Esophagus muscularis mucosa (tissue), 4 donors: ENCODE measurements at regions not wholly inside any gene's neighbourhood (a gene's known extent, or its start where the extent isn't known, plus 50 kb on each side); places are given as distances from the start of the nearest gene placed in this dataset.

Source experiments
- EP300 ChIP-seq: sonication (generic); formaldehyde crosslinking; IDR thresholded peaks from one replicate; pipeline ENCODE4 v1.6.1; 2017; ENCODE audit warnings: antibody characterized with exemption
- POLR2A ChIP-seq: fragments of 450-650 bp; IDR thresholded peaks from one replicate; pipeline ENCODE4 v1.6.1; 2017; ENCODE audit warnings: antibody characterized with exemption, moderate library complexity, mild to moderate bottlenecking, low read depth
- POLR2AphosphoS5 ChIP-seq, 2 donors: sonication (generic); formaldehyde crosslinking; IDR thresholded peaks; one replicate each; pipeline ENCODE4 v1.6.1; 2017; ENCODE audit warnings: antibody characterized with exemption in 2 of 2
- TF ChIP-seq, protein P1 (sequence below), 3 experiments: fragments of 200-600 bp in 2 of 3; fragments of 450-650 bp in 1 of 3; sonication (generic) in 2 of 3; IDR thresholded peaks; one replicate each; pipeline ENCODE4 v1.5.1; 2017 to 2019; ENCODE audit warnings: antibody characterized with exemption in 3 of 3, mild to moderate bottlenecking in 2 of 3, moderate library complexity in 1 of 3

DNA sequence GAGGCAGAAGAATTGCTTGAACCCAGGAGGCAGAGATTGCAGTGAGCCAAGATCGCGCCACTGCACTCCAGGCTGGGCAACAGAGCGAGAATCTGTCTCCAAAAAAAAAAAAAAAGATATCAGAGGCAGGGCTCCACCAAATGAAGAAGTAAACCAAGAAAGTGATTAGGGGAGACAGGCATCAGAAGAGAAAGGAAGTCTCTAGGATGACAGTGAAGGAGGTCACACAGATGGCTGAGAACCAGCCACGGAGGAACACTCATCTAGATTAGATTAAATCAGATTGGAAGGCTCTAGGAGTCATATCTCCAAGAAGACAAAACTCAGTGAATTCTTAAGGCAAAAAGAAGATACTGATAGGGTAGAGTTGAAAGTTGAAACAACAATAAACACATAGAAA is 102.2 kb upstream of the CCDC28A start:
- TF ChIP-seq, protein P1, sequence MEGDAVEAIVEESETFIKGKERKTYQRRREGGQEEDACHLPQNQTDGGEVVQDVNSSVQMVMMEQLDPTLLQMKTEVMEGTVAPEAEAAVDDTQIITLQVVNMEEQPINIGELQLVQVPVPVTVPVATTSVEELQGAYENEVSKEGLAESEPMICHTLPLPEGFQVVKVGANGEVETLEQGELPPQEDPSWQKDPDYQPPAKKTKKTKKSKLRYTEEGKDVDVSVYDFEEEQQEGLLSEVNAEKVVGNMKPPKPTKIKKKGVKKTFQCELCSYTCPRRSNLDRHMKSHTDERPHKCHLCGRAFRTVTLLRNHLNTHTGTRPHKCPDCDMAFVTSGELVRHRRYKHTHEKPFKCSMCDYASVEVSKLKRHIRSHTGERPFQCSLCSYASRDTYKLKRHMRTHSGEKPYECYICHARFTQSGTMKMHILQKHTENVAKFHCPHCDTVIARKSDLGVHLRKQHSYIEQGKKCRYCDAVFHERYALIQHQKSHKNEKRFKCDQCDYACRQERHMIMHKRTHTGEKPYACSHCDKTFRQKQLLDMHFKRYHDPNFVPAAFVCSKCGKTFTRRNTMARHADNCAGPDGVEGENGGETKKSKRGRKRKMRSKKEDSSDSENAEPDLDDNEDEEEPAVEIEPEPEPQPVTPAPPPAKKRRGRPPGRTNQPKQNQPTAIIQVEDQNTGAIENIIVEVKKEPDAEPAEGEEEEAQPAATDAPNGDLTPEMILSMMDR (IDR thresholded peaks at IDR 0.05), result no peak
- TF ChIP-seq POLR2A, result no peak
- TF ChIP-seq EP300, result no peak
- no peak for TF ChIP-seq POLR2AphosphoS5 (IDR thresholded peaks at IDR 0.05)
